ENCODE measurements at regions not wholly inside any gene's neighbourhood (a gene's known extent, or its start where the extent isn't known, plus 50 kb on each side); places are given as distances from the start of the nearest gene placed in this dataset.
A peak's percentile ranks its signal among the peaks of the same experiment; 100 is the strongest.
"Not testable (repeated sequence)": the region's sequence is repeated elsewhere in the genome, so short reads cannot be mapped to it uniquely, and the experiment has no call there.

DNA sequence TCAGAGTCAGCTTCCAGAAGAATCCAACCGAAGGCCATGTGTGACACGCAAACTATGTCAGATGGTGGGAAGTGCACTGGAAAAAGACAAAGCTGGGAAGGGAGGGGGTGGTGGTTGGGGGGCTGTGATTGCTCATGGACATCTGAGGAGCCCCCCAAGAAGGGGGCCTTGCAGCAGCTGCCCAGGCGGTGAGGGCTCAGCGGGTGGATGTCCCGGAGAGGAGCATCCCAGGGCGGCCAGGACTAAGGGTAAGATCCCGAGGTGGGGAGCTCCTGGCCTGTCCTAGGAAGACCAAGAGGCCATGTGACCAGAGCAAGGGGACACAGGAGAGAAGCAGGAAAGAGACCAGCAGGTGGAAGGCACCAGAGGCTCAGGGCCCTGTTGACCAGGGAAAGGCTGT is 299.5 kb downstream of the PREX1 start:
- DNase-seq: no peak

DNA sequence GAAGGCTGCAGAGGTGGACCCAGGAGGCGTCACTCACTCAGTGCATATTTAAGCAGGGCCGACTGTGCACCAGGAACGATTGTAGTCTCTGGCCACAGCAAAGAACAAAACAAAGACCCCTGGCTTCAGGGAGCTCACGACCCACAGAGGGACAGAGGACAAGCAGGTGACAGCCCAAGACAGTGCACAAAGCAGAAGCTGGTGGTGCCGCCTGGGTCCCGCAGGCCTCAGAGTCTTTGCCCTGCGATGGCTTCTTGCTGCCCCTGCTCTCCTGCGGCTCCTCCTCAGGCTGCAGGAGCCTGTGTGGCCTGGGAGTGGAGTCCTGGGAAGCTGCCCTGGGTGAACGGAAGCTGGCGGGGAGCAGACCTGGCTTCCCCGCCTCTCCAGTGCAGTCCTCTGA is 300.0 kb downstream of the PREX1 start:
- DNase-seq: no peak

DNA sequence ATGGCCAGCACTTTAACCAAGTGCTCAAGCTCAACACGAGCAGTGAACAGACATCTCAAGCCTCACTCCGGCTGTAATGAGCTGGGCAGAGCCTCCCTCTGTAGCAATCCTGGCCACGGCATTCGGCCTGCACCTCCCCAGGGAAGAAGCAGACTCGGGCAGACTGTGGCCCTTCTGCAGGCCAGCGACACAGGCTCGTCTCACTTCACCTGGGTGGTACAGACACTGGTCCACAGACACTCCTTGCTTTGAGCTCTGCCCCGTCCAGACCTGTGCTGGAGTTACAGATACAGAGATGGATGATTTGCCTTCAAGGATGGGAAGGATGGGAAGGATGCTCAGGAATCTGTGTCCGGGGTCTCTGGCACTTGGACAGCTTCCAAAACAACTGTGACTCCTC is 300.9 kb downstream of the PREX1 start:
- no peak for DNase-seq

DNA sequence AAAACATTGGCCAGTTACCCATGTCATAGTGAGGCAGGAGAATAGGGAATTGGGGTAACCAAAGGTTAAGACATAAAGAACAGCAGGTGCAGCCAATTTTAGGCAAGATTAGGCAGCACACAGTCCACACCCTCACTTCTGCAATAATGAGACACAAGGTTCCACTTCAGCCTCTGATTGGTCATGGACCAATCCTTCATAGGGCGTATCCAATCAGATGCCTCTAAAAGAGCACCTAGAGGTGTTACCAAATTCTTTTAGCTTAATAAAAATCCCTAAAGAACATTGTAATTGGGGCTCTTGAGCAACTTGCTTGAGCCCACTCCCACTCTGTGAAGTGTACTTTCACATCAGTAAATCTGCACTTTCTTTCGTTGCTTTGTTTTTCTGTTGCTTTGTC is 302.4 kb downstream of the PREX1 start:
- DNase-seq: no peak

DNA sequence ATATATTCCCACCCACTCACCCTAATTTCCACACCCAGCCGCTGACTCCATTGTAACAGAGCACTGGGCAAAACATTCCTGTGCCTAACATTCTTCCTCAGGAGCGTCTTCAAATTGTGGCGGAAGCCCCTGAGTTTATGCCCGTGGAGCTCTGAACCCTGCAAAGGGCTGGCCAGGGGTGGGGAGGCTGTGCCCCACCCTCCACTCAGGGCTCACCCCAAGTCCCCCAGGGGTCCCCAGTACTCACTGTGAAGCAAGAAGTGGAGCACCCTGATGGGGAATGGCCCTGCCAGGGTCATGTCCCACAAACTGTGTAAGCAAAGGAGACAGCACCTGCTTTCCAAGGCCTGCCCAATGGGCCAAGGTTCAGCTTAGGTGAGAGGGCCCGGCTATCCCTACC is 303.2 kb downstream of the PREX1 start:
- no peak for DNase-seq

DNA sequence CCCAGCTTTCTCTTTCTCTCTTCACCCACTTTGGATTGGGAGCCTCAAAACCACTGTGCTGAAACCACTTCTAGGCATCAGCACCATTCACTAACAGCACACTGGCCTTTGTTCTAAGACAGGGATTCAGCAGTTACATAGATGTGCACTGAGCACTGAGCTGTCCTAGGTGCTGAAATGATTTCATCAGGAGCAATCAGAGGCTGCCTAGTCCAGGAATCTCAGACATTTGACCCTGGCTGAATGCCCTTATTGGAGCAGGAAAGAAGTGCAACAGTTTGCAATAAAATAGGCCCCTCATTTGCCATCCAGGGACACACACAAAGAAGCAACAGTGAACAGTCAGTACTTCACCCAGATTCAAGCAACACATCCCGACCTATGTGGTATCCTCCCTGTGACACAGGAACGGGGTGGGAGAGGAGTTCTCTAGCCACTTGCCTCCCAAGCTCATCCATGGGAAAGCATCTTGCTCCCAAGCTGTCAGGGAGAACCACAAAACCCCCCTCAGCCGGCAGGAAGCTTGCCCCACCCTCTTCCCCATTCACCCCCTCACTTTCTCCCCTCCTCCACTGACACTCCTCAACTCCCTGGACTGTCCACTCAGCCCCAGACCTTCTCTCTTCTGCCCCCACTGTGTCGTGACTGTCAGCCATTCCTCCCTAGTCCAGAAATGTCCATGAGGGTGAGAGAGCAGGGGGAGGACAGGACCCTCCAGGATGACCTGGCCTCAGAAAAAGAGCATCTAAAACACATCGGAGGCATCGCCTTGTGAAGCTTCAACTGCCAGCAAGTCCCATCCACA is 304.4 kb downstream of the PREX1 start:
- DNase-seq: peak; percentile 10

DNA sequence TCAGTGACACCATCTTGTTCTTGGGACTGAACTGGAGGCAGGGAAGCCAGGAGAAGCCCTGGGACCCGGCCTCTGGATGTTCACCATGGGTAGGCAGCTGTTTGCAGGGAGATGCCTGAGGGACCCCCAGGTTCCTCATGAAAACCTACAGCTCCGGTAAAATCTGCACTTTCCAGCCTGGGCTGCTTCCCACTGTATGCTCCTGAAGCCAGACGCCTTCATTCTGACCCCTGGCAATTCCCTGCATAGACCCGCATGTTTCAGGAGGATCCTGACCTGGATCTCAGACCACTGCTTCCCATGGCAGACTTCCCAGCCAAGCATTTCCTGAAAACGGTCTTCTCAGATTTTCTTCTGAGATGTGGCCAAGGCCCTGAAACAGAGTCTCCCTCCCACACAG is 306.7 kb downstream of the PREX1 start:
- no peak for DNase-seq

DNA sequence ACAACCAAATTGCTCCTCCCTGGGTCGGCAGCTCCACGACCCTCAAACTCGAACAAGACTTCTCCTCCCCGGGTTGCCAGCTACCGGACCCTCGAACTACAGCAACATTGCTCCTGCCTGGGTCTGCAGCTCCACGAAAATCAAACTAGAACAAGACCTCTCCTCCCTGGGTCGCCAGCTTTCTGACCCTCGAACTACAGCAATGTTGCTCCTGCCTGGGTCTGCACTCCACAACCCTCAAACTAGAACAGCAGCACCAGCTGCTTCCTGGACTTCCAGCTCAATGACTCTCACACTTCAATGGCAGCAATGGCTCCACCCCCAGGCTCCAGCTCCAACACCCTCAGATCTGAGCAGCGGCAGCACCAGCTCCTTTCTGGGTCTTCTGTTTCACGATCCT is 311.6 kb downstream of the PREX1 start:
- not testable (repeated sequence) for DNase-seq

DNA sequence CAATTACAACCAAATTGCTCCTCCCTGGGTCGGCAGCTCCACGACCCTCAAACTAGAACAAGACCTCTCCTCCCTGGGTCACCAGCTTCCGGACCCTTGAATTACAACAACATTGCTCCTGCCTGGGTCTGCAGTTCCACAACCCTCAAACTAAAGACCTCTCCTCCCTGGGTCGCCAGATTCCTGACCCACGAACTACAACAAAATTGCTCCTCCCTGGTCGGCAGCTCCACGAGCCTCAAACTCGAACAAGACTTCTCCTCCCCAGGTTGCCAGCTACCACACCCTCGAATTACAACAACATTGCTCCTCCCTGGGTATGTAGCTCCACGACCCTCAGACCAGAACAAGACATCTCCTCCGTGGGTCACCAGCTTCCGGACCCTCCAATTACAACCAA is 313.2 kb downstream of the PREX1 start:
- not testable (repeated sequence) for DNase-seq

DNA sequence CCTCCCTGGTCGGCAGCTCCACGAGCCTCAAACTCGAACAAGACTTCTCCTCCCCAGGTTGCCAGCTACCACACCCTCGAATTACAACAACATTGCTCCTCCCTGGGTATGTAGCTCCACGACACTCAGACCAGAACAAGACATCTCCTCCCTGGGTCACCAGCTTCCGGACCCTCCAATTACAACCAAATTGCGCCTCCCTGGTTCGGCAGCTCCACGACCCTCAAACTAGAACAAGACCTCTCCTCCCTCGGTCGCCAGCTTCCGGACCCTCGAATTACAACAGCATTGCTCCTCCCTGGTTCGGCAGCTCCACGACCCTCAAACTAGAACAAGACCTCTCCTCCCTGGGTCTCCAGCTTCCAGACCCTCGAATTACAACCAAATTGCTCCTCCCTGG is 315.3 kb downstream of the PREX1 start:
- not testable (repeated sequence) for DNase-seq

DNA sequence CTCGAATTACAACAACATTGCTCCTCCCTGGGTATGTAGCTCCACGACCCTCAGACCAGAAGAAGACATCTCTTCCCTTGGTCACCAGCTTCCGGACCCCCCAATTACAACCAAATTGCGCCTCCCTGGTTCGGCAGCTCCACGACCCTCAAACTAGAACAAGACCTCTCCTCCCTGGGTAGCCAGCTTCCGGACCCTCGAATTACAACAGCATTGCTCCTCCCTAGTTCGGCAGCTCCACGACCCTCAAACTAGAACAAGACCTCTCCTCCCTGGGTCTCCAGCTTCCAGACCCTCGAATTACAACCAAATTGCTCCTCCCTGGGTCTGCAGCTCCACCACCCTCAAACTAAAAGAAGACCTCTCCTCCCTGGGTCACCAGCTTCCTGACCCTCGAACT is 322.7 kb downstream of the PREX1 start:
- DNase-seq: not testable (repeated sequence)

DNA sequence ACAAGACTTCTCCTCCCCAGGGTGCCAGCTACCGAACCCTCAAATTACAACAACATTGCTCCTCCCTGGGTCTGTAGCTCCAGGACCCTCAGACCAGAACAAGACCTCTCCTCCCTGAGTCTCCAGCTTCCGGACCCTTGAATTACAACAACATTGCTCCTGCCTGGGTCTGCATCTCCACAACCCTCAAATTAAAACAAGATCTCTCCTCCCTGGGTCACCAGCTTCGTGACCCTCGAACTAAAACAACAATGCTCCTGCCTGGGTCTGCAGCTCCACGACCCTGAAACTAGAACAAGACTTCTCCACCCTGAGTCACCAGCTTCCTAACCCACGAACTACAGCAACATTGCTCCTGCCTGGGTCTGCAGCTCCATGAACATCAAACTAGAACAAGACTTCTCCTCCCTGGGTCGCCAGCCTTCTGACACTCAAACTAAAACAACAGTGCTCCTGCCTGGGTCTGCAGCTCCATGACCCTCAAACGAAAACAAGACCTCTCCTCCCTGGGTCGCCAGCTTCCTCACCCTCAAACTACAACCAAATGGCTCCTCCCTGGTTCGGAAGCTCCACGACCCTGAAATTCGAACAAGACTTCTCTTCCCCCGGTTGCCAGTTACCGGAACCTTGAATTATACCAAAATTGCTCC is 324.5 kb downstream of the PREX1 start:
- no peak for DNase-seq

DNA sequence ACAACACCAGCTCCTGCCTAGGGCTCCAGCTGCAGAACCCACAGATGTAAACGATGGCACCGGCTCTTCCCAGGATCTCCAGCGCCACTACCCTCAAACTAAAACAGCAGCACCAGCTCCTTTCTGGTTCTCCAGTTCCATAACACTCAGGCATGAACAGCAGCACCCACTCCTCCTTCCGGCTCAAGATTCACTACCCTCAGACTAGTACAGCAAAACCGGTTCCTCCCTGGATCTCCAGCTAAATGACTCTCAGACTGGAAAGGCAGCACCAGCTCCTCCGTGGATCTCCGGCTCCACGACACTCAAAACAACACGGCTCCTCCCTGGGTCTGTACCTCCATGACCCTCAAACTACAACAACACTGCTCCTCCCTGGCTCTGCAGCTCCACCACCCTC is 325.0 kb downstream of the PREX1 start:
- DNase-seq: no peak

DNA sequence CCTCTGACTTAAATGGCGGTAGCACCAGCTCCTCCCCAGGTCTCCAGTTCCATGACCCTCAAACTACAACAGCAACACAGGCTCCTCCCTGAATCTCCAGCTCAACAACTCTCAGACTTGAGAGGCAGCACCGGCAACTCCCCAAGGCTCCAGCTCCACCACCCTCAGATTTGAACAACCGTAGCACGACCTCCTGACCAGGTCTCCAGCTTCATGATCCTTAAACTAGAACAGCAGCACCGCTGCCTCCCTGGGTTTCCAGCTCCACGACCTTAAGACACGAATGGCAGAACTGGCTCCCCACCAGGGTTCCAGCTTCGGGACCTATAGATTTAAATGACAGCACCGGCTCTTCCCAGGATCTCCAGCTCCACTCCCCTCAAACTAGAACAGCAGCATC is 325.8 kb downstream of the PREX1 start:
- no peak for DNase-seq

DNA sequence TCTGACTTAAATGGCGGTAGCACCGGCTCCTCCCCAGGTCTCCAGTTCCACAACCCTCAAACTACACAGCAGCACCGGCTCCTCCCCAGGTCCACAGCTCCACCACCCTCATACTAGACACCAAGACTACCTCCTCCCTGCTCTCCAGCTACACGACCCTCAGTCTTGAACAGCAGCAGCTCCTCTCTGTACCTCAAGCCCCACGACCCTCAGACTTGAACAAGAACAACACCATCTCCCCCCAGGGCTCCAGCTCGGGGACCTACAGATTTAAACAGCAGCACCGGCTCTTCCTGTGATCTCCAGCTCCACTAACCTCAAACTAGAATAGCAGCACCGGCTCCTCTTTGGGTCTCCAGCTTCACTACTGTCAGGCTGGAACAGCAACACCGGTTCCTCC is 326.9 kb downstream of the PREX1 start:
- DNase-seq: not testable (repeated sequence)

DNA sequence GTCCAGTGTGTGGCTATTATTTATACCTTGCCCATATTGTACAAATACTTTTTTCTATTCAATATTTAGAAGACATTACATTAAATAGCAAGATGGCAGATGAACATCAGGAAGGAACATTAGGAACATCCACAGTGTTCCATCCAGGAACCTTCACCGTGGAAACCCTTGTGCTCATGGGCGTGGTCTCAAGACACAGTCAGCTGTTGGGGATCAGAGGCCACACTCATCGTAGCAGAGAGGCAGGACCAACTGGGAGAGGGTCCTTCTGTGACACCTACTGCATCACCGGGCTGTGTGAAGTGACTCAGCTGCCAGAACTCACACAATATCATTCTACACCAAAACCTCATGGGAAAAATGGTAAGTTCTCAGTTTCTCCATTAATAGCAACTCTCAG is 328.9 kb downstream of the PREX1 start:
- DNase-seq: not testable (repeated sequence)

DNA sequence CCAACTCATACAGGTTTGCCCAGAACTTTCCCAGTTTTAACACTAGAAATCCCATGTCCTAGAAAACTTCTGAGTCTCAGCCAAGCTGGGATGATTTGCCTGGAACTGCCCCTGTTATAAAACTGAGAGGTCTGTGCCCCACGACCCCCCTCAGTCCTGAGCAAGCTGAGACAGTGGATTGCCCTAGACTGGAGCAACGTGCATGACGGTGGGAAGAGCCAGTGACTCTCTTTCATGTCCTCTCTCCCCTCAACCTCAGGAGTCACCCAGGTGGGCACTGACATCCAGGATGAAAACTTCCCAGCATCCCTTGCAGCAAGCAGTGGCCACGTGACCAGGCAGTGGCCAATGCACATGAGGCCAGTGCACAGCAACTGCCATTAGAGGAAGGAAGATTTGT is 329.7 kb downstream of the PREX1 start:
- DNase-seq: not testable (repeated sequence)

DNA sequence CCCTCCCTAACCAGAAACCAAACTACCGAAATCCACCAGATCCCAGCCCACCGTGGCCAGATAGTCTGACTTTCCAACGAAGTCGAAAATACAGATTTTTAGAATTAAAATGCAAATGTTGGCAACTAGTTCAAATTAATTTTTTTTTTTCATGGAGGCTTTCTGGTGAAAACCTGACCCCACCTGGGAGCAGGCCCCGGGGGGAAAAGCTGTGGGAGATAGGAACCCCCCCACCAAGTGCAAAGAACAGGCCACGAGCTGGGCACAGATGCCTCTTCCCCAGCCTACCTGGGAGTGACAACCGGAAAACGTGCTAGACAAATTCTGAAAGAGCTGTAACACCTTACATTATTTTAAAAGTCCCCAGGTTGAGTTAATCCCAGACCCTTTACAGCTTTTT is 333.8 kb downstream of the PREX1 start:
- no peak for DNase-seq

DNA sequence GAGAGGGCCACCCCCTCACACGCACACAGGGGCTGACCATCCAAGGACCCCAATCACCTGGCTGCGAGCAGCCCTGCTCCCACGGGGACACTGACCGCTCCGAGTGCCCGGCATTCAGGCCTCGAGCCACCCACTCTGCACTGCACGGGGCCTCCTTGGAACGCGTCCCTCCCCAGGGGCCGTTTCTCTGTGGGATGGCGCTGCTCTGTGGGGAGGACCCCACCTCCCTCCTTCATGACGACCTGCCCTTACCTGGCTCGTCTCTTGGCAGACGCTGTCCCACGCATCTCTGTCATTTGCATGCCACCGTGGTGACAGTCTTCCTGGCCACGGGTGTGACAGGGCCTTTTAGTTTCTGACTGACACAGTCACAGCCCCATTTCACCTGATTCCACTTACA is 334.5 kb downstream of the PREX1 start:
- not testable (repeated sequence) for DNase-seq

DNA sequence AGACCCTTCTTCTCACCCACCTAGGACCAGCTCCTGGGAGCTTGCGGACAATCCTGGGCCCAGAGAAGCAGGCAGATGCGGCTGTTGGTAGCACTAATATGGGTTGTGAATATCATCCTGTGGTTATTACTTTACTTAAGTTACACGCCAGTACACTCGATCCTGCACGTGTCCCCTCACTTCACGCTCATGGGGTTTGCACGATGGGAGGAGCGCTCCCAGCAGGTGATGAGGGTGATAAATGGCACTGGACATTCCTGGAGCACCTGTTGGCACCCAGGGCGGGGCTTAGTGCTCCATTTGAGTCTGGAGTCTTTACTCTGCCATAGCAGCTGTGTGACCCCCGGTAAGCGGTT is 335.1 kb downstream of the PREX1 start:
- DNase-seq: no peak

DNA sequence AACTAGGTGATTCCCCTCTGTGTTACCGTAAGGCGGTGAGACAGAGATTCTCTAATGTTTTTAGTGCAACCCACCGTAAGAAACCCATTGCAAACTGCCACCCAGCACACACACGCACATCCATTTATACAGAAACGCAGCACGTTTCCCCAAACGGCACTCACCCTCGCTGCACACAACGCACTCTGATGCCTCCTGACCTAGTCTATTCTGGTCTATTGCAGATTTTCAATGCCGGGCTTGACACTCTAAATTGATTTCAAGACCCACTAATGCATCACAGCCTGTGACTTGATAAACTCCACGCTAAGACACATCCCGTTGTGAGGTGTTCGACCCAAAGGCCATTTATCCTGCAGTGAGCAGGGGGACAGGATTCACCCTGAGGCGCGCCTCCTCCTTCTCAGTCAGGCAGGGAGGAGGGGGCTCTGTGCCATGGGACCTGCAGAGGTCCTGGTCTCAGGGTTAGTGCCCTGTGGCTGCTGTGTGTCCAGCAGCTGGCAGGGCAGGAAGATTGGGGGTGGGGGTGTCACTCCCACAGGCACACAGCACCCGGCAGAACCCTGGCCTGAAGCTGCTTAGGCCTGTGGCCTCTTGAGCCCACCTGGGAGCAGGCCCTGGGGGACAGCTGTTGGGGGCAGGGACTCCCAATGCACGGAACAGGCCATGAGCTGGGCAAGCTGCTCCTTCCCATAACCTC is 335.6 kb downstream of the PREX1 start:
- no peak for DNase-seq

DNA sequence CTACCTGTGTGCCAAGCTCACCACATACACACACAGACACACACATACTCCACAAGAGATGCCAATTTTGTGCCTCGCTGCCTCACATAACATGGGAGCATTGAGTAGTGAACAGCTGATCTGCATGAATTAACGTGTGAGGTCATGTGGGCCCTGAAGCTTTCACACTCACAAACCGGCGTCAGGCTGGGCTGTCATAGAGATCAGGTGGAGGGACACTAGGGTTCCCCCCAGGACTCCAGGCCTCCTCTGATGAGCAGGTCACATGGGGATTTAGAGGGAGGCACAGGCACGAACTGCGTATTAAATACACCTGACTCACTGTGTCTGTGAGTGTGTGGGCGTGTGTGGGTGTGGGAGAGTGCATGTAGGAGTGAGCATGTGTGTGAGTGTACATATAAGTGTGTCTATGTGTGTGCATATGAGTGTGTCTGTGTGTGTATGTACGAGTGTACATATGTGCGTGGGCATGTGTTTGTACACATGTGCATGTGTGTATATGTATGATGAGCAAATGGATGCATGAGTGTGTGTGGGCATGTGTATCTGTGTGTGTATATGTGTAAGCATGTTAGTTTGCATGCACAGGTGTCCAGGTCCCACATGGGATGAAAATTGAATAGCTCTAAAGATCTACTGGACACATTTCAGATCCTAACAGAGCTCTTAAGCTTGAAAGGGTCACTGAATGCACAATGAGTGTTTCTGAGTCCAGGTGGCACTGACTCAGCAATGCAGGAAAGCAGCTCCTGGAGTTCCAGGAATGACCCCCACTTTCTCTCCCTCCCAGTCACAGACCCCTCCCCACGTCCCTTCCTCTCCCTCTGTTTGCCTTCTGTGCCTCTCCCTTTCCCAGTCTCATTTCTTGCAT is 336.6 kb downstream of the PREX1 start:
- DNase-seq: no peak

DNA sequence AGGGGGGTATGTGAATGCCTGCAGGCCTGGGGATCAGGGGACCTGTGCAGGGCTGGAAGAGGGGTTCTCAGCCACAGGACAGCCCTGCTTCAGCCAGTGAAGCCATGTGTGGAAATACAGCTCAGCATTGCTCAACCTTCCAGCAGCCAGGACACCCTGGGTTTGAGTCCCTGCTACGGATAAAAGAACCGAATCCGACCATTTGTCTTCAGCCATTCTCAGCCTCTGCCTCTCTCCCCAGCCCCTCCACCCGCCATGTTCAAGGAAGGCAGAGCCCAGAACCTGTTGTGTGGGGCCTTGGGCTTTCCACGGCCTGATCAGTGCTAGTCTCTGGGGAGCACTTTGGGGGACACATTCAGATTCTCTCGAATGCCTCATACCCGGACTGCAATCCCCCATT is 337.5 kb downstream of the PREX1 start:
- DNase-seq: not testable (repeated sequence)

Measured in GDM1 (cell line).